ENCODE measurements at regions not wholly inside any gene's neighbourhood (a gene's known extent, or its start where the extent isn't known, plus 50 kb on each side); places are given as distances from the start of the nearest gene placed in this dataset.

DNA sequence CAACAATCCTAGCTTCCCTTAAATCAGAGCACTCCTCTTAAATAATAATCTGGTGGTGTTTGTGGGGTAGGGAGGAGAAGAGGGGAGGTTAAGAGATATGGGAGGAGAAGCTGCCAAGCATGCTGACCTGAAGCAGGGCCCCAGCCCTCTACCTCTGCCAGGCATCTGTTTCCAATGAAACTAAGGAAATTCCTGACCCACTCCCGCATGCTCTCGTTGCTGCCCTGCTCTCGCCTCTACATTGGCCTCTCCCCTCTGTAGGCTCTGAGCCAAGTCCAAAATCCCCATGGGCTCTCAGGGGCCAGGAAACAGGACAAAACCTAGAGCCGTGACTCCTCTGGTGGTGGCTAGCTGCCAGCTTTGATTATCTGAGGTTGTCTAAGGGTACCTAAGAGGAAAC lies 559.5 kb upstream of the CDH11 start:
- Histone ChIP-seq H3K79me2 (ENCODE audit: insufficient read depth, low read length) (no peaks in the 10 kb centered on the region), H4K20me1 (ENCODE audit: insufficient read depth) (no peaks in the 10 kb centered on the region), H3K4me1 (ENCODE audit: control insufficient read depth in 1 of 2, insufficient read depth in 2 of 2, low read length in 2 of 2) (no peaks in the 10 kb centered on the region), H3K36me3 (ENCODE audit: control insufficient read depth in 1 of 2, insufficient read depth in 2 of 2, low read length in 2 of 2) (no peaks in the 10 kb centered on the region), H3K27me3 (ENCODE audit: insufficient read depth, low read length) (no peaks in the 10 kb centered on the region), H3K9me3 (ENCODE audit: control insufficient read depth in 1 of 2, insufficient read depth in 1 of 2, low read depth in 1 of 2, low read length in 2 of 2) (peaks cover 0 to 26% of the 10 kb centered on the region in 2 experiments; a peak in 1 of 4 replicates), H3K4me2 (ENCODE audit: low read length) (no peak overlapping the region), H3K9ac (ENCODE audit: low read length) (no peak overlapping the region), H3K9me2 (ENCODE audit: insufficient read depth) (no peaks in the 10 kb centered on the region), H3K27ac (ENCODE audit: low read depth, low read length) (no peak overlapping the region), H3K4me3 (replicated peaks in 1 of 2; ENCODE audit: low read depth in 1 of 2, low read length in 2 of 2) (no peak overlapping the region), H2AFZ (ENCODE audit: low read depth, low read length, poor library complexity, severe bottlenecking) (no peak overlapping the region)
- DNase-seq (ENCODE audit: low read depth, low spot score), result no peak
- intact Hi-C loops (cut with micrococcal nuclease), result no loop called here
- ChIA-PET POLR2A (no interaction called here), RAD21 (ENCODE audit: low non-redundant PET in 1 of 2, low total read pairs in 2 of 2, uncharacterized antibody in 2 of 2, unreplicated experiment in 2 of 2) (no interaction called here), CTCF (no interaction called here)
- ATAC-seq, result no peak
- TF ChIP-seq, protein P1, sequence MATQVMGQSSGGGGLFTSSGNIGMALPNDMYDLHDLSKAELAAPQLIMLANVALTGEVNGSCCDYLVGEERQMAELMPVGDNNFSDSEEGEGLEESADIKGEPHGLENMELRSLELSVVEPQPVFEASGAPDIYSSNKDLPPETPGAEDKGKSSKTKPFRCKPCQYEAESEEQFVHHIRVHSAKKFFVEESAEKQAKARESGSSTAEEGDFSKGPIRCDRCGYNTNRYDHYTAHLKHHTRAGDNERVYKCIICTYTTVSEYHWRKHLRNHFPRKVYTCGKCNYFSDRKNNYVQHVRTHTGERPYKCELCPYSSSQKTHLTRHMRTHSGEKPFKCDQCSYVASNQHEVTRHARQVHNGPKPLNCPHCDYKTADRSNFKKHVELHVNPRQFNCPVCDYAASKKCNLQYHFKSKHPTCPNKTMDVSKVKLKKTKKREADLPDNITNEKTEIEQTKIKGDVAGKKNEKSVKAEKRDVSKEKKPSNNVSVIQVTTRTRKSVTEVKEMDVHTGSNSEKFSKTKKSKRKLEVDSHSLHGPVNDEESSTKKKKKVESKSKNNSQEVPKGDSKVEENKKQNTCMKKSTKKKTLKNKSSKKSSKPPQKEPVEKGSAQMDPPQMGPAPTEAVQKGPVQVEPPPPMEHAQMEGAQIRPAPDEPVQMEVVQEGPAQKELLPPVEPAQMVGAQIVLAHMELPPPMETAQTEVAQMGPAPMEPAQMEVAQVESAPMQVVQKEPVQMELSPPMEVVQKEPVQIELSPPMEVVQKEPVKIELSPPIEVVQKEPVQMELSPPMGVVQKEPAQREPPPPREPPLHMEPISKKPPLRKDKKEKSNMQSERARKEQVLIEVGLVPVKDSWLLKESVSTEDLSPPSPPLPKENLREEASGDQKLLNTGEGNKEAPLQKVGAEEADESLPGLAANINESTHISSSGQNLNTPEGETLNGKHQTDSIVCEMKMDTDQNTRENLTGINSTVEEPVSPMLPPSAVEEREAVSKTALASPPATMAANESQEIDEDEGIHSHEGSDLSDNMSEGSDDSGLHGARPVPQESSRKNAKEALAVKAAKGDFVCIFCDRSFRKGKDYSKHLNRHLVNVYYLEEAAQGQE (IDR thresholded peaks at IDR 0.05; ENCODE audit: low read depth), result no peak
- TF ChIP-seq, protein P2, sequence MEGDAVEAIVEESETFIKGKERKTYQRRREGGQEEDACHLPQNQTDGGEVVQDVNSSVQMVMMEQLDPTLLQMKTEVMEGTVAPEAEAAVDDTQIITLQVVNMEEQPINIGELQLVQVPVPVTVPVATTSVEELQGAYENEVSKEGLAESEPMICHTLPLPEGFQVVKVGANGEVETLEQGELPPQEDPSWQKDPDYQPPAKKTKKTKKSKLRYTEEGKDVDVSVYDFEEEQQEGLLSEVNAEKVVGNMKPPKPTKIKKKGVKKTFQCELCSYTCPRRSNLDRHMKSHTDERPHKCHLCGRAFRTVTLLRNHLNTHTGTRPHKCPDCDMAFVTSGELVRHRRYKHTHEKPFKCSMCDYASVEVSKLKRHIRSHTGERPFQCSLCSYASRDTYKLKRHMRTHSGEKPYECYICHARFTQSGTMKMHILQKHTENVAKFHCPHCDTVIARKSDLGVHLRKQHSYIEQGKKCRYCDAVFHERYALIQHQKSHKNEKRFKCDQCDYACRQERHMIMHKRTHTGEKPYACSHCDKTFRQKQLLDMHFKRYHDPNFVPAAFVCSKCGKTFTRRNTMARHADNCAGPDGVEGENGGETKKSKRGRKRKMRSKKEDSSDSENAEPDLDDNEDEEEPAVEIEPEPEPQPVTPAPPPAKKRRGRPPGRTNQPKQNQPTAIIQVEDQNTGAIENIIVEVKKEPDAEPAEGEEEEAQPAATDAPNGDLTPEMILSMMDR (IDR thresholded peaks at IDR 0.05 in 2 of 3, conservative IDR thresholded peaks at IDR 0.05 in 1 of 3; ENCODE audit: borderline replicate concordance in 1 of 3, insufficient read depth in 1 of 3, low read depth in 2 of 3, low read length in 2 of 3), result no peak
- TF ChIP-seq EZH2phosphoT487 (IDR thresholded peaks at IDR 0.05; ENCODE audit: borderline replicate concordance) (no peak), EGR1 (IDR thresholded peaks at IDR 0.05; ENCODE audit: low read depth) (no peak), SRF (IDR thresholded peaks at IDR 0.05; ENCODE audit: low read depth) (no peak), ZFX (IDR thresholded peaks at IDR 0.05) (no peak), POLR2A (IDR thresholded peaks at IDR 0.05; ENCODE audit: borderline replicate concordance, extremely low read depth, insufficient read depth, insufficient read length) (no peak)
- TF ChIP-seq, protein P3, sequence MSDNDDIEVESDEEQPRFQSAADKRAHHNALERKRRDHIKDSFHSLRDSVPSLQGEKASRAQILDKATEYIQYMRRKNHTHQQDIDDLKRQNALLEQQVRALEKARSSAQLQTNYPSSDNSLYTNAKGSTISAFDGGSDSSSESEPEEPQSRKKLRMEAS (IDR thresholded peaks at IDR 0.05), result no peak
- TF ChIP-seq, protein P4, sequence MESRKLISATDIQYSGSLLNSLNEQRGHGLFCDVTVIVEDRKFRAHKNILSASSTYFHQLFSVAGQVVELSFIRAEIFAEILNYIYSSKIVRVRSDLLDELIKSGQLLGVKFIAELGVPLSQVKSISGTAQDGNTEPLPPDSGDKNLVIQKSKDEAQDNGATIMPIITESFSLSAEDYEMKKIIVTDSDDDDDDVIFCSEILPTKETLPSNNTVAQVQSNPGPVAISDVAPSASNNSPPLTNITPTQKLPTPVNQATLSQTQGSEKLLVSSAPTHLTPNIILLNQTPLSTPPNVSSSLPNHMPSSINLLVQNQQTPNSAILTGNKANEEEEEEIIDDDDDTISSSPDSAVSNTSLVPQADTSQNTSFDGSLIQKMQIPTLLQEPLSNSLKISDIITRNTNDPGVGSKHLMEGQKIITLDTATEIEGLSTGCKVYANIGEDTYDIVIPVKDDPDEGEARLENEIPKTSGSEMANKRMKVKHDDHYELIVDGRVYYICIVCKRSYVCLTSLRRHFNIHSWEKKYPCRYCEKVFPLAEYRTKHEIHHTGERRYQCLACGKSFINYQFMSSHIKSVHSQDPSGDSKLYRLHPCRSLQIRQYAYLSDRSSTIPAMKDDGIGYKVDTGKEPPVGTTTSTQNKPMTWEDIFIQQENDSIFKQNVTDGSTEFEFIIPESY (IDR thresholded peaks at IDR 0.05; ENCODE audit: extremely low read depth, insufficient replicate concordance, low read length), result no peak
- no TSS peak for BruUV-seq (replicated peaks)
